Glomerular endothelial cell (primary cell): ENCODE measurements at regions not wholly inside any gene's neighbourhood (a gene's known extent, or its start where the extent isn't known, plus 50 kb on each side); places are given as distances from the start of the nearest gene placed in this dataset.

ENCODE experiments used
- DNase-seq: peaks from one replicate; pipeline ENCODE4 v3.0.0-alpha.2; 2011; ENCODE audit warnings: low read depth, low spot score; ENCODE audit errors: extremely low read depth

DNA sequence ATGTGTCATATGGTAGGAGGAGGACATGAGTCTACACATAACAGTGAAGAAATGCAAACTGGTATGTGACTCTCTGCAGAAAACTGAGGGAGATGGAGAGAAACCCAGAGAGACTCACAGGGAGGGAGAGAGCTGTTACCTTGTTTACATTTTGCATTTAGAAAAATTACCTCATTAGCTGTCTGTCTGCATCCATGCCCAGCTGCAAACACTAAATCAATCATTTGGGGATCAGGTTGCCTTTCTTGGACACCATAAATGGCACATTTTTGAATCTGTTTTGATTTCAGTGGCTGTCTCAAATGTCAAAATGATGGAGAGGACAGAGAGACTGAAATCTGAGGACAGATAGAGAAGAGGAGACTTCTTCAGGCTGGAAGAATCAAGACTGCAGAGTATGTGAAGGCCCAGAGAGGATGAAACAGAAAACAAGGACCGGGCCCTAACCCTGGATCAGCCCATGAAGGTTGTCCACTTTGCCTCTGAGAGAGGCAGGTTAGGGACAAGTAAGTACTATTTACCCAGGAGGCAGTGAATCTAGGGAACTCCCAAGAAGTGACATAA, 92.2 kb downstream of the UNC5CL start:
- no peak for DNase-seq

DNA sequence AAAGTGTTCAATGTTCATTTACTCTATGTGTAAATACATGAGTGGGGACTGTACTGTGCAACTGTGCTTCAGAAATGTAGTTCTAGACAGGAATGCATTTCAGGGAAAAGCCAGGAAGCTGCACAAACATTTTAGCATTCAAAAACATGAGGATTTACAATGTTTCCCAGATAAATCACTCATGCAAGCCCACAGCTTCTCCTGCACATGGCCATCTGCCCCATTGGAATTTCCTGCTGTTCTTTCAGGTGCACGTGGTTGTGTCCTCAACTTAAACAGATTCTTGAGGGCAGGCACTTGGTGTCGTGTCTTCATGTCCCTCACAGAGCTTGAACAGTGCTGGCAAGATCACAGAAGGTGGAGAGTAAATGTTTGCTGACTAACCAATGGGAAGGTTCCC, 101.5 kb downstream of the UNC5CL start:
- DNase-seq = no peak

DNA sequence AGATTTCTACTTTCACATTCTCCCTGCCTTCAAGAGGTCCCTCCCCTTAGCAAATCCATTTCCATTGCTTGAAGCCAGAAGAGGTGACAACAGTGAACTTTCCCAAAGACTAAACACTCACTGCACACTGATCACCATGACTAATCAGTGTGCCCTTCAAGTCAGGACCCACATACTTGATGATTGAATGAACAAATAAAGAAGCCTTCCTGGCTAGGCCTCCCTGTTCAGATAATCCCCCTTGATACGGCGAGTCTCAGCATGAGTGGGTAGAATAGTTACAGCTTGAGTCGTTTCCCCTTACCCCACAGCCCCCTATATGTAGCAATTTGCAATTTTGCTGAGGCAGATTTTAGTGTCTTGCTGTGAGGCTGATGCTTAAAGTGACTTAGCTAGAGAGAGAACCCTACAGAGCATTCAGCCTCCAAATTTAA, 102.2 kb downstream of the UNC5CL start:
- no peak for DNase-seq

DNA sequence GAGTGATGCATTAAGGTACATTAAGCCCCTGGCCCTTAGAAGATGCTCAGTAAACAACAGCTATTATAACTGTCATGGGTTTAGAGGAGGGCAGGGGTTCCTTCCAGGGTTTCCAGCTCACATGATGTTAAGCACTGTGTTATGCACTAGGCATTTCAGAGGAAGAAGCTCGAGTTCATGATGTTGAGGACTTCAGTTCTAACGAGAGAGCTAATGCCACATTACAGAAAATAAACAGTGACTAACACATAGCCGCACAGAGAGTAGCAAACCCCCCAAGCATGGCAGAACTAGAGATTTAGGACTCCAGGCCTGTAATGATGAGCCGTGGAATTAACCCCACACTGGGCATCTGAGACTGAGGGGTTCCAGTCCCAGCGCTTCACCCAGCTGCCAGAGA, 105.2 kb downstream of the UNC5CL start:
- no peak for DNase-seq

DNA sequence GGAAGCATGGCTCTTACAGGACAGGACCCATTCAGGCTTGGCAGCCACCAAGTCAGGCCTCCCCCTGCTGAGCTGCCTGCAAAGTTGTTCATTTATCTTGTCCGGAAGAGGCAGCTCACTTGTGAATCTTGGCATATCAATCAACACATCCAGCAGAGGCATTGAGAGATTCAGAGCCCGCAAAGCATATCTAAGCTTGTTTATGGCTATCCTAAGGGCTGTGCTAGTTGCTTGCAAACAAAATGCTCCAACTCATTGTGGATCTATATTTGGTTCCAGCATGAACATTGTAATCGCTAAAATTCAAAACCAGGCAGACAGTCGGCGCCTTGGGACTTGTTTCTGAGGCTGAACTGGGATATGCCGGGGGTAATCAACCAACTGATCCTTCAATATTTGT, 106.1 kb downstream of the UNC5CL start:
- no peak for DNase-seq

DNA sequence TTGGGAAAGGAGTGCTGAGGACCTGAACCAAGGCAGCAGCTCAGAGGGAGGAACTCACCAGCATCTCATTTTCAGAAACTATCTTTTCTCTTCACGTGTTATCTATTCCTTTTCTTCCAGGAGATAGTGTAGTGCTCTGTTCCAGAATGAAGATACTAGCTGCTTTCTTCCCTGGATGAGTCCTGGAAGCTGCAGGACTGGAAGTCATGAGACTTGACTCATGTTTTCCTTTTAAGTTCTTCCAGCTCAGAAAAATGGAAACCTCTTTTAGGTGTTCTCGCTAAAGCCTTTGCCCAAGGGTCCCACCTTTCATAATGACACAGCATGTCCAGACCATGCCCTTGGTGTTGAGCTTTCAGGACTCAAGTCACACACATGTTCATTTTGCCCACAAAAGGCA, 106.7 kb downstream of the UNC5CL start:
- no peak for DNase-seq

DNA sequence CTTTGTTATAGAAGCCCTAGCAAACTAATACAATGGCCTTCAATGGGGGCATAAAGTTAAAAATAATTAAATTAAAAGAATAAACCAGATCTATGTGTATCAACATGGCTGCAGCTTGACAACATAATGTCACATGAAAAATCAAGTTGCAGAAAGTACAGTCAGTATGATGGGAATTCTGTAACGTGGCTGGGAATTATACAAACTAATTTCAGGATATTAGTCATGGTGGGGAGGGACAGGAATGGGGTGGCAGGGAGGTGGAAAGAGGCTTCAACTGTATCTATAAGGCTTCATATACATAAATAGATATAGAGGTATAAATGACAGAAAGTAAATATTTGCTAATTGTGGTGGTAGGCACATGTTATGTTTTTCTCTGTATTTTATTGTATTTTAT, 107.1 kb downstream of the UNC5CL start:
- no peak for DNase-seq

DNA sequence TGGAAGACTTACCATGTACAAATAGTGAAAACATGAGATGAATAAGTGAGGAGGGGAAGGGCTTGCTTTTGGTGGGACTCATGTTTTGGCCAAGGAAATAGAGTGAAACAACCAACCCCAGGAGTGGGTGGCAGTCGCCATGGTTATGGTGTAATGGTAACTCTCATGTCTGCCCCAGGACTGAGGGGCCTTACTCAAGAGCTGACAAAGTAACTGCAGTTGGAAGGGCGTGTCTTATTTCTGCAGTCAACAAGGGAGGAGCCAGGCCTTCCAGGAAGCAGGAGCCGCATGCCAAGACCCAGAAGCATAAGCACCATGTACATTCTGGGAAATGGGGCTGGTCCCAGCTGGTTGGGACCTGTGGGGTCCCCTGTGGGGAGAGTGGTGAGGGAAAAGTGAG, 108.5 kb downstream of the UNC5CL start:
- DNase-seq = no peak

DNA sequence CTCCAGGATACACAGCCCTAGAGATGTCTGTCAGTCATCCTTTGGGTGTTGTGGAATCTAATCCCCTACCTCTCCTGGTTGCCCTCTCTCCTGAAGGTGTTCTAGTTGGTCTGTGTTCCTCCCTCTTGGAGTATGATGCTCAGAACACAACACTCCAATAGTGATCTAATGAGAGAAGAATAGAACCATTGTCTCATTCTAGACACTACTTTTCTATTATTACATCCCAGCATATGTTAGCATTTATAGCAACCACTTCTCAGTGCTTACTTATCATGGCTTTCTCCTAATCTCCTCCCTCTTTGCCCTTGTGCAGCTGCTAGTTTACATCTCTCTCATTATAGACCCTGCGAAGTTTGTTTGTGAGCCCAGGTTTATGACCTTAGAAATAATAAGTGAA, 109.0 kb downstream of the UNC5CL start:
- DNase-seq = no peak

DNA sequence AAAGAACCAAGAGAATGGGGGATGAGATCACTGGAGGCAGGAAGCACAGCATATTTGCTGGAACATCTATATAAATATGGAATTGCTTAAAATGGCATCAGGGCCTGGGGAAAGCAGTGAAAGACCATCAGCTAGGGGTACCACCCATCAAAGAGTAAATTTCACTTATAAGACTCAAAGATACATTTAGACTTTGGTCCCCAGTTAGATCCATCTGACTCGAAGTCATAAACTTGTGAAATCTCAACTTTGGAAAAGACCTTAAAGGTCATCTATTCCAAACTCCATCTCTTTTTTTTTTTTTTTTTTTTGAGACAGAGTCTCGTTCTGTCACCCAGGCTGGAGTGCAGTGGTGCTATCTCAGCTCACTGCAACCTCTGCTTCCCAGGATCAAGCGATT, 109.8 kb downstream of the UNC5CL start:
- no peak for DNase-seq

DNA sequence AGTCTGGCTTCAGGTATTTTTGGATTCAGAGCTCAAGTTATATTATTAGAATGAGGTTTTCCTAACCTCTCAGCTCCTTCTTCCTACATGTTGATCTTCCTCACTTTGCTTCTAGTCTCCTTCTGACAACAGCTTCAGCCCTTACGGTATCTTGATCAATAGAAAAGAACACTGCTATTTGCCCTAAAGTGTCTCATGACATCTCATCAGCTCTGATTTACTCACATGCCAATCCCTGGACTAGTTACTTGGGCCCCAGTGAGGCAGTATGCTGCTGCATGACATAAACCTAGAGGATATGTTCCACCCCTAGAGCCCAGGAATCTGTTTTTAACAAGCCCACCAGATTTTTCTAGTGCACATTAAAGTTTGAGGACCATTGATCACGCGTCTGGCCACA, 110.3 kb downstream of the UNC5CL start:
- DNase-seq = no peak

DNA sequence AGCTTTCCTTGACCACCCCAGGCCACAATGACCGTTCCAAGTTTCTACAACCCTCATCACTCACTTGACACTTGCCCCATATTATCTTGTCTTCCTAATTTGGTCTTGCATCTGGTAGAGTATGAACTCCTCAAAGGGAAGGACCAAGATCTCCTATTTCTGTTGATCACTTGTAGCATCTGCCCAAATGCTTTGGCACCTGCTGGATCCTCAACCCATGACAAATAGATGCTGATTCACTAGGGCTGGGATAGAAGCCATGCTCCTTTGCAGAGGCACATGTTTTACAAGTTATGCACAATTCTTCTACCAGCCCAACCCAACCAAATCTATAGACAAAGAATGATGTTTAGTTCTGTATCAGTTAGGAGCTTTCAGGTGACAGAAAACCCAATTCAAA, 110.7 kb downstream of the UNC5CL start:
- no peak for DNase-seq

DNA sequence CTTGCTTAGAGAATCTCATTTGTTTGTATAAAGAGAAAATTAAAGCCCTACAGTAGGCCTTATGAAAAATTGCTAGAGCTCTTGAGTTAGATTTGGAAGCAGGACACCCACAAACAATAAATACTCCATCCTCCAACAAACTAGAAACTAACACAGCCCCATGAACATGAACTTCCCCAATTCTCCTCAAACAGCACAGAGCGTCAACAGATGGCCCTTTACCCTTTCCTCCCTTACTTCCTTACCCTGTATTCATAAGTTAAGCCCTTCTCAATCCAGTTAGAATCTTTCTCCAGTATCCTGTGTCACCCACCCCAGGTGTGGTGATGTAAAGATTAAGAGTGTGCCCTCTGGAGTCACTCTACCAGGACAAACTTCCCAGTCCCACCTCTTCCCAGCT, 113.7 kb downstream of the UNC5CL start:
- no peak for DNase-seq

DNA sequence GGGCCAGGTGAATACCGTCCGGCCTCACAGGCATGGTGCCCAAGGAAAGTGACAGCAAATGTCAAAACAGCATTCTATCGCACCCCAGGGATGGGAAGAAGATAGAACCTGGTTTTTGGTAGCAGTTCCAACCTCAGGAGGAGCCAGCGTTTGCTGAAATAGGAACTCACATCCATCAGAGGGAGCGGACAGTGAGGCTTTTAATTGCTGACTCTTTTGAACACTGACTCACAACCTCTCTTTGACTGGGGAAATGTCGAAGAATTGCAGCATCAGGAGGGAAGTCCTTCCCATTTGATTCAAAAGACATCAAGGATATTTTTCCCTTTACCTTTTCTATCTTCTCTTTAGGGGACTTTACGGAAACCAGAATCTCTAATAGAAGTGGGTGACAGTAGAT, 114.2 kb downstream of the UNC5CL start:
- DNase-seq = no peak

DNA sequence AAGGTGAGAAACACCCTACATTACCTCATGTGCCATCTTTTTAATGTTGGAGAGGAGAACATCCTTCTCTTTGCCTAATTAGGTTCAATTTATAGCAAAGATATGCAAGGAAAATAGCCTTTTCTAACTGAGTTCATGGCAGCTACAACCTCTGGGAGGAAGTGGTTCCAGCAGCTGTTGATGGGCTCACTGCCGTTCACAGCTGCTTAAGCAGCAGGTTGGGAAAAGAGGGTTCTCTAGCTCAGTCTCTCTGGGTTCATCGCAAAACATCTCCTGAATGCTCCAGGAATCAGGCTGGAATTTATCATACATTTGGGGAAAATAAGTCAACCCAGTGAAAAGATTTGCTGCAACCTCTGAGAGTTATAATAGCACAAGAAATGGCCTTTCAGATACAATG, 115.1 kb downstream of the UNC5CL start:
- no peak for DNase-seq

DNA sequence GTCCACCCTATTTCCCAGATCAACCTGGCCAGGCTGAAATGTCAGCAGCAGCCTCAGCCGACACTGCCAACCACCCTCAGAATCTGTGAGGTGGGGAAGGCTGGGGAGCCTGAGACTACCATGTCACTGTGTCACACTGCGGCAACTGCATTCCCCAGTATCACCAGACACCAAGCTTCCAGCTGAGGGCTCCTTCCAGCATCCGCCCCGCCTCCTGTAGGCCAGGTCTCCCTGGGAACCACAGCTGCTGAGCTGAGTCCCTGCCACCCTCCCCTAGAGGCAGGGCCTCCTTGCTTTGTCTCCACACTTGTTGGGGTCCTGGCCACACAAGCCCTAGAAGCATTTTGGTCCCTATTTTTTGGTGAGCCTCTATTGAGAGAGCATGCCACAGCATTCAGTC, 115.7 kb downstream of the UNC5CL start:
- DNase-seq = no peak

DNA sequence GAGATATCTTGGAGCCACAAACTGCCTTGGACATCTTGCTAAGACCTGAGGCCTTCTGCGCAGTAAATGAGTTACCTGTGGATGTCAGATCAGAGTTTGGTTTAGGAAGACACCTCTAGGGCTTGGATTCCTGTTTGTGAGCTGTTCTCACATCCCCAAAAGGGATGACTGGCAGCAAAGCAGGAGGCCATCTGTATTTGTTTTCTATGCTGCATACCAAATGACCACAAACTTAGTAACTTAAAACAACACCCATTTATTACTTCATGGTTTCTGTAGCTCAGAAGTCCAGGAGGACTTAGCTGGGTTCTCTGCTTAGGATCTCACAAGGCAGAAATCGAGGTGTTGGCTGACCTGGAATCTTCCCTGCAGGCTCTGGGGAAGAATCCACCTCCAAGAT, 116.7 kb downstream of the UNC5CL start:
- no peak for DNase-seq

DNA sequence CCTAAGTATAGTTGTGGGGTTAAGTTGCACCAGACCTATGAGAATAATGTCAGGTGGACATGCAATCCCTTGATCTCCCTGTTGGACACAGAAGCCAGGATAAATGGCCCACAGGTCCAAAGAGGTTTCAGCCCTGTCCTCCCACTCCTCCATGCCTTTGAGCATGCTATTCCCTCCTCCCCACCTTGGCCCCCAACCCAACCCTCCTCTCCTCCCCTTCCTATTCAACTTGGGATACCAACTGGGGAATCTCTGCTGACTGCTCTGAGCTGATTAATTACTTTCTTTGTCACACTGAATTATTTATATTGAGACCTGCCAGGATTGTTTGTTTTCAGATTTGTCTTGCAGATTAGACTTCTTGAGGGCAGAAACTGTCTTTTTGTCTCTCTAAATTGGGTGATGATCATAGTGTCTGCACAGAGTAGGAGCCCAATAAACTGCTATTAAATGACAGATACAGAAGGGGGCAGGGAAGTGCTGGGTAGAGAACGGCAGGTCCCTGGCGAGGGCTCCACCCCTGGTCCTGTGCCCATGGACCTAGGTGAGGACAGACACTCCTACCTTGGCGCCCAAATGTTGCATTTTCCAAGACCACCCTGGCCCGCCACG, 120.9 kb downstream of the UNC5CL start:
- DNase-seq = no peak

DNA sequence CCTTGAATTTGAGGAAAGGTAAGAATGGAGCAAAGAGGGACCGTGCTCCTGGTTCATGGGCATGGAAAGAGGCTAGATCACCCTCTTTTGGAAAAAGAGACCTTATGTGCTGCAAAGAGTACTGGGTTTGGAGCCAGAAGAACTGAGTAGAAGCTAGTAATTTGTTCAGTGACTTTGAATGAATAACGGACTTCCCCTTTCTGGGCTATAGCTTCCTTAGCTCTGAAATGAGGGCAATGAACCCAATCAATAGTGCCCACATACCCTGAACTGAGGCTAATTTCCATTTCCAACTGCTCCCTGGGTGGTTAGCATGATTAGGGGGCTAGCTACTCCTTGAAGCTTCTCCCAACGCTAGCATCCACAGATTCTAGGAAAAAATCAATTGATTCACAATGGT, 121.4 kb downstream of the UNC5CL start:
- no peak for DNase-seq

DNA sequence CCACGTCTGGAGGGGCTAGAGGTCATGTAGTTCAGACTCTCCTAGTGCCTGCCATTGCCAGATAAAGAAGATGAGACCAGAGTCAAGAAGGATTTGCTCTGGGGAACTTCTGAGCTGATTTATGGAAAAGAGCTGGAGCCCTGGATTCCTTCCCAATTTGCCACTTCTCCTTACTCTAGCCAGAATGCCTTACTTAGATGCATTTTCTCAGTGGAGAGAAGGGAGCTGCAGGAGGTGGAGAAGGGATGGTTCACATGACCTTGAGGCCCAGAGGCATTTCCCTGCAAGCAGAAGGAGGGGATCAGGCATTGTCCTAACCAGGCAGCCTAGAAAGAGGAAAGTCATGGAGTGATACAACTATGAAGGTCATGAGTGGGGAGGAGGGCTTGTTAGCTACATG, 122.2 kb downstream of the UNC5CL start:
- DNase-seq = no peak

DNA sequence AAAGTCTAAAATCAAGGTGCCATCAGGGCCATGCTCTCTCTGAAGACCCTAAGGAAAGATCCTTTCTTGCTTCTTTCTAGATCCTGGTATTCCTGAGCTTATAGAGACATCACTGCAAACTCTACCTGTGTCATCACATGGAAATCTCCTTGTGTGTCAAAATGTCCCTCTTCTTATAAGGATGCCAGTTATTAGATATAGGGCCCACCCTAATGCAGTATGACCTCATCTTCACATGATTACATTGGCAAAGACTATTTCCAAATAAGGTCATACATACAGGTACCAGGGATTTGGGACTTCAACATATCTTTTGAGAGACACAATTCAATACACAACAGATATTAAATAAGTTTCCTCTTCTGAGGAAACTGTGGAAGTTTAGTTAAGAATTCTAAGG, 123.9 kb downstream of the UNC5CL start:
- DNase-seq = no peak

DNA sequence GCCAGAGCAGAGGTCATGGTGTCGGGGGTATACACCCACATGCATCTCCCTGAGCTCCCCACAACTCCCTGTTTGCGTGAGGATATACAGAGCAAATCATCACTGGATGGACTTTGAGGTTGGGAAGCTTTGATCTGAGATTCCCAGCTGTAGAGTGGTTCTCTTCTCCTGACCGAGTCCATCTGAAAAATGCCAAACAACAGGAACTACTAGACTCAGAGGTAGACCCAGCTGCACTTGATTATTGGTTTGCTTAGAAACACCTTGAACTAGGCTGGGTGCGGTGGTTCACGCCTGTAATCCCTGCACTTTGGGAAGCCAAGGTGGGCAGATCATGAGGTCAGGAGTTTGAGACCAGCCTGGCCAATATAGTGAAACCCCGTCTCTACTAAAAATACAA, 125.0 kb downstream of the UNC5CL start:
- no peak for DNase-seq
